Breast epithelium (tissue), 4 donors: ENCODE measurements at regions not wholly inside any gene's neighbourhood (a gene's known extent, or its start where the extent isn't known, plus 50 kb on each side); places are given as distances from the start of the nearest gene placed in this dataset.

Experiments
- DNase-seq, 2 donors: peaks; one replicate each; pipeline ENCODE4 v3.0.0-alpha.2; 2019; ENCODE audit warnings: low spot score in 2 of 2
- H3K27ac ChIP-seq, 2 donors: fragments of 200-600 bp; sonication (generic) in 1 of 2; one replicate each; pipeline ENCODE4 v1.5.1; 2016 to 2019; ENCODE audit warnings: mild to moderate bottlenecking in 1 of 2
- H3K27me3 ChIP-seq, 2 donors: fragments of 200-600 bp; sonication (generic) in 1 of 2; one replicate each; pipeline versions ENCODE4 v1.5.1 to v1.6.0; 2017 to 2019; ENCODE audit warnings: control low read depth in 1 of 2, mild to moderate bottlenecking in 1 of 2
- H3K36me3 ChIP-seq: fragments of 200-600 bp; one replicate; pipeline ENCODE4 v1.5.1; 2019
- H3K4me1 ChIP-seq, 2 donors: fragments of 200-600 bp; sonication (generic); one replicate each; pipeline ENCODE4 v1.5.1; 2016 to 2019; ENCODE audit warnings: control low read depth in 1 of 2
- H3K4me3 ChIP-seq, 3 donors: fragments of 200-600 bp; sonication (generic); 1 replicate in 2 of 3; 2 replicates in 1 of 3; pipeline ENCODE4 v1.5.1; 2016 to 2019; ENCODE audit warnings: mild to moderate bottlenecking in 3 of 3, moderate library complexity in 2 of 3
- H3K9me3 ChIP-seq, 2 donors: fragments of 200-600 bp; sonication (generic) in 1 of 2; one replicate each; pipeline ENCODE4 v1.5.1; 2016 to 2019; ENCODE audit warnings: control low read depth in 1 of 2
- CTCF ChIP-seq, 3 donors: fragments of 450-650 bp; IDR thresholded peaks; one replicate each; pipeline ENCODE4 v1.5.1; 2016 to 2017; ENCODE audit warnings: antibody characterized with exemption in 3 of 3, mild to moderate bottlenecking in 3 of 3, moderate library complexity in 3 of 3
- POLR2A ChIP-seq: fragments of 450-650 bp; IDR thresholded peaks from one replicate; pipeline ENCODE4 v1.6.1; 2016; ENCODE audit warnings: antibody characterized with exemption, mild to moderate bottlenecking, moderate library complexity
- POLR2AphosphoS5 ChIP-seq, 3 donors: sonication (generic); formaldehyde crosslinking; IDR thresholded peaks; one replicate each; pipeline ENCODE4 v1.6.1; 2017; ENCODE audit warnings: antibody characterized with exemption in 3 of 3
- intact Hi-C: fragments of 100-400 bp; cut with DNase I; formaldehyde crosslinking; loops from one replicate; pipeline ENCODE4 v1.15.1; 2023; ENCODE audit warnings: low total_unique reads

GRCh38 chr19:29289020-29289419 lies 76.1 kb upstream of the UQCRFS1 start:
- H3K36me3 ChIP-seq = no peaks in the 10 kb centered on the region
- TF ChIP-seq POLR2AphosphoS5 (IDR thresholded peaks at IDR 0.05) (no peak), CTCF (IDR thresholded peaks at IDR 0.05) (no peak), POLR2A (no peak)
- H3K4me1 ChIP-seq = no peaks in the 10 kb centered on the region
- intact Hi-C loops = no loop called here
- peaks cover 0 to 12% of the 10 kb centered on the region in 2 donors for H3K27me3 ChIP-seq
- DNase-seq = no peak
- no peak overlapping the region for H3K27ac ChIP-seq
- H3K4me3 ChIP-seq = no peak overlapping the region
- no peaks in the 10 kb centered on the region for H3K9me3 ChIP-seq

GRCh38 chr19:29290853-29291252 lies 77.9 kb upstream of the UQCRFS1 start:
- Histone ChIP-seq H3K27ac (no peak overlapping the region), H3K36me3 (no peaks in the 10 kb centered on the region), H3K27me3 (peaks cover 0 to 12% of the 10 kb centered on the region in 2 donors), H3K9me3 (no peaks in the 10 kb centered on the region), H3K4me1 (no peaks in the 10 kb centered on the region), H3K4me3 (no peak overlapping the region)
- DNase-seq = no peak
- intact Hi-C loops = no loop called here
- no peak for TF ChIP-seq POLR2AphosphoS5 (IDR thresholded peaks at IDR 0.05)
- TF ChIP-seq CTCF (IDR thresholded peaks at IDR 0.05) = no peak
- no peak for TF ChIP-seq POLR2A

GRCh38 chr19:29292153-29292552 lies 79.2 kb upstream of the UQCRFS1 start:
- no peak for DNase-seq
- intact Hi-C loops = no loop called here
- peaks cover 0 to 12% of the 10 kb centered on the region in 2 donors for H3K27me3 ChIP-seq
- no peak overlapping the region for H3K27ac ChIP-seq
- H3K36me3 ChIP-seq = no peaks in the 10 kb centered on the region
- H3K4me3 ChIP-seq = no peak overlapping the region
- no peaks in the 10 kb centered on the region for H3K9me3 ChIP-seq
- no peaks in the 10 kb centered on the region for H3K4me1 ChIP-seq
- TF ChIP-seq CTCF (IDR thresholded peaks at IDR 0.05) (no peak), POLR2A (no peak), POLR2AphosphoS5 (IDR thresholded peaks at IDR 0.05) (no peak)

- Histone ChIP-seq H3K4me3 (no peak overlapping the region), H3K9me3 (no peaks in the 10 kb centered on the region), H3K36me3 (no peaks in the 10 kb centered on the region), H3K27ac (no peak overlapping the region), H3K27me3 (peaks cover 0 to 12% of the 10 kb centered on the region in 2 donors), H3K4me1 (no peaks in the 10 kb centered on the region)
- intact Hi-C loops = no loop called here
- no peak for DNase-seq
- no peak for TF ChIP-seq POLR2AphosphoS5 (IDR thresholded peaks at IDR 0.05)
- TF ChIP-seq CTCF (IDR thresholded peaks at IDR 0.05) = no peak
- TF ChIP-seq POLR2A = no peak
Measured at GRCh38 chr19:29292562-29292961, 79.6 kb upstream of the UQCRFS1 start.

- H3K27me3 ChIP-seq = peaks cover 0 to 12% of the 10 kb centered on the region in 2 donors
- H3K9me3 ChIP-seq = no peaks in the 10 kb centered on the region
- DNase-seq = no peak
- no peak overlapping the region for H3K27ac ChIP-seq
- no peak for TF ChIP-seq CTCF (IDR thresholded peaks at IDR 0.05)
- TF ChIP-seq POLR2AphosphoS5 (IDR thresholded peaks at IDR 0.05) = no peak
- TF ChIP-seq POLR2A = no peak
- intact Hi-C loops = no loop called here
- no peaks in the 10 kb centered on the region for H3K36me3 ChIP-seq
- H3K4me3 ChIP-seq = no peak overlapping the region
- H3K4me1 ChIP-seq = no peaks in the 10 kb centered on the region
Measured at GRCh38 chr19:29293292-29293691, 80.3 kb upstream of the UQCRFS1 start.
